HL-60 (cell line): ENCODE measurements at regions not wholly inside any gene's neighbourhood (a gene's known extent, or its start where the extent isn't known, plus 50 kb on each side); places are given as distances from the start of the nearest gene placed in this dataset.

ENCODE experiments used
- SPI1 ChIP-seq: IDR thresholded peaks from 2 replicates; pipeline ENCODE4 v1.6.1; 2012; ENCODE audit warnings: low read depth, mild to moderate bottlenecking, borderline replicate concordance
- TF ChIP-seq, protein P1 (sequence below): IDR thresholded peaks from one replicate; pipeline ENCODE4 v1.5.1; 2011; ENCODE audit warnings: low read length, control low read depth, inconsistent platforms; ENCODE audit not compliant: insufficient read depth

DNA sequence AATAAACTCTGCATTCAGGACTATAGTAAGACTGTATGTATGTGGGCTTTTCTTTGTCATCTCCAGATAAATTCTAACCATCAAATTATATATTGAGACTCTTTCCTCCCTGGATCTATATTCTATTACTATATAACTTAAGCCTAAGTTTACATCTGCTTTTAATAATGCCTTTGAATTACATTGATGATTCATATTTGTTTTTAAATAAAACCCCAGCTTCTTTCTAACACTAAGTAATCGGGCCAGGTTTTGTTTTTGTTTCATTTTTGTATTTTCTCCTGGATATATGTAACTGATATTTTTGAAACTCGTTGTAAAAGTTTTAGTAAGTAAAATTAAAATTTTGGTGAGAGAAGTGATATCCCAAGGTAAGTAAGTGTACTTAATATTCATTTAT is 1599.1 kb downstream of the PCDH9 start:
- TF ChIP-seq, protein P1, sequence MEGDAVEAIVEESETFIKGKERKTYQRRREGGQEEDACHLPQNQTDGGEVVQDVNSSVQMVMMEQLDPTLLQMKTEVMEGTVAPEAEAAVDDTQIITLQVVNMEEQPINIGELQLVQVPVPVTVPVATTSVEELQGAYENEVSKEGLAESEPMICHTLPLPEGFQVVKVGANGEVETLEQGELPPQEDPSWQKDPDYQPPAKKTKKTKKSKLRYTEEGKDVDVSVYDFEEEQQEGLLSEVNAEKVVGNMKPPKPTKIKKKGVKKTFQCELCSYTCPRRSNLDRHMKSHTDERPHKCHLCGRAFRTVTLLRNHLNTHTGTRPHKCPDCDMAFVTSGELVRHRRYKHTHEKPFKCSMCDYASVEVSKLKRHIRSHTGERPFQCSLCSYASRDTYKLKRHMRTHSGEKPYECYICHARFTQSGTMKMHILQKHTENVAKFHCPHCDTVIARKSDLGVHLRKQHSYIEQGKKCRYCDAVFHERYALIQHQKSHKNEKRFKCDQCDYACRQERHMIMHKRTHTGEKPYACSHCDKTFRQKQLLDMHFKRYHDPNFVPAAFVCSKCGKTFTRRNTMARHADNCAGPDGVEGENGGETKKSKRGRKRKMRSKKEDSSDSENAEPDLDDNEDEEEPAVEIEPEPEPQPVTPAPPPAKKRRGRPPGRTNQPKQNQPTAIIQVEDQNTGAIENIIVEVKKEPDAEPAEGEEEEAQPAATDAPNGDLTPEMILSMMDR: no peak
- no peak for TF ChIP-seq SPI1
